IMR-90 (cell line): ENCODE measurements at regions not wholly inside any gene's neighbourhood (a gene's known extent, or its start where the extent isn't known, plus 50 kb on each side); places are given as distances from the start of the nearest gene placed in this dataset.

ENCODE experiments used
- MAZ ChIP-seq: IDR thresholded peaks from 2 replicates; pipeline ENCODE4 v1.6.1; 2012; ENCODE audit warnings: low read depth, mild to moderate bottlenecking, low read length, improper control_type of control experiment, moderate library complexity, borderline replicate concordance
- MXI1 ChIP-seq: IDR thresholded peaks from 2 replicates; pipeline ENCODE4 v1.6.1; 2012; ENCODE audit warnings: low read depth, mild to moderate bottlenecking, low read length, moderate library complexity, borderline replicate concordance
- POLR2A ChIP-seq: IDR thresholded peaks from 2 replicates; pipeline ENCODE4 v1.6.1; 2012; ENCODE audit warnings: mild to moderate bottlenecking, low read depth, low read length
- RAD21 ChIP-seq: IDR thresholded peaks from 2 replicates; pipeline ENCODE4 v1.6.1; 2012; ENCODE audit warnings: low read length, improper control_type of control experiment
- RCOR1 ChIP-seq: IDR thresholded peaks from 2 replicates; pipeline ENCODE4 v1.6.1; 2012; ENCODE audit warnings: mild to moderate bottlenecking, low read length, improper control_type of control experiment; ENCODE audit not compliant: insufficient replicate concordance
- RFX5 ChIP-seq: IDR thresholded peaks from 2 replicates; pipeline ENCODE4 v1.8.0; 2012; ENCODE audit warnings: low read depth, mild to moderate bottlenecking, low read length, moderate library complexity
- SMC3 ChIP-seq: fragments of 150-350 bp; IDR thresholded peaks from 2 replicates; pipeline ENCODE4 v1.6.1; 2016; ENCODE audit warnings: low read depth, mild to moderate bottlenecking, antibody characterized with exemption, low read length, moderate library complexity
- TF ChIP-seq, protein P1 (sequence below): conservative IDR thresholded peaks from 2 replicates; pipeline ENCODE4 v1.5.1; 2012; ENCODE audit warnings: mild to moderate bottlenecking, low read depth, low read length, improper control_type of control experiment
- TF ChIP-seq, protein P2 (sequence below): fragments of 150-350 bp; IDR thresholded peaks from 2 replicates; pipeline ENCODE4 v1.6.1; 2016; ENCODE audit warnings: low read depth, mild to moderate bottlenecking, low read length, moderate library complexity, borderline replicate concordance

DNA sequence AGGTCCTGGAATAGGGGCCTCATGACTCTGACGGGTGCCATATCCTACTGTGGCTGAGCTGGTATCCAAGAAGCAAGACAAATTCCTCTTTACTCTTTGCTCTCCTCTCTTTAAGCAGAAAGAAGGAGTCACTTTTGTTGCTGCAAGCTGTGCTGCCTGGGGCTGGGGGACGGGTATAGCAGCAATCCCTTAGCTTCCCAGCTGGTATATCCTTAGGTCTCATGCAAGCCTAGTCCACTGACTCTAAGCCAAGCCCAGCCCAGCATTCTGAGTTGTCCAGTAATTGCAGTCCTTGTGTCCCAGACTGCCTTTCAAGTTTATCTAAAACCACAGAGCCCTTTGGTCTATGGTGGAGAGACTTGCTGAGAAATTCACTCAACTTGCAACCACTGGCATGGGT is 893.0 kb upstream of the PRR20A start:
- TF ChIP-seq, protein P1, sequence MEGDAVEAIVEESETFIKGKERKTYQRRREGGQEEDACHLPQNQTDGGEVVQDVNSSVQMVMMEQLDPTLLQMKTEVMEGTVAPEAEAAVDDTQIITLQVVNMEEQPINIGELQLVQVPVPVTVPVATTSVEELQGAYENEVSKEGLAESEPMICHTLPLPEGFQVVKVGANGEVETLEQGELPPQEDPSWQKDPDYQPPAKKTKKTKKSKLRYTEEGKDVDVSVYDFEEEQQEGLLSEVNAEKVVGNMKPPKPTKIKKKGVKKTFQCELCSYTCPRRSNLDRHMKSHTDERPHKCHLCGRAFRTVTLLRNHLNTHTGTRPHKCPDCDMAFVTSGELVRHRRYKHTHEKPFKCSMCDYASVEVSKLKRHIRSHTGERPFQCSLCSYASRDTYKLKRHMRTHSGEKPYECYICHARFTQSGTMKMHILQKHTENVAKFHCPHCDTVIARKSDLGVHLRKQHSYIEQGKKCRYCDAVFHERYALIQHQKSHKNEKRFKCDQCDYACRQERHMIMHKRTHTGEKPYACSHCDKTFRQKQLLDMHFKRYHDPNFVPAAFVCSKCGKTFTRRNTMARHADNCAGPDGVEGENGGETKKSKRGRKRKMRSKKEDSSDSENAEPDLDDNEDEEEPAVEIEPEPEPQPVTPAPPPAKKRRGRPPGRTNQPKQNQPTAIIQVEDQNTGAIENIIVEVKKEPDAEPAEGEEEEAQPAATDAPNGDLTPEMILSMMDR: no peak
- TF ChIP-seq POLR2A (no peak), SMC3 (no peak), MXI1 (no peak), RFX5 (no peak), MAZ (no peak), RAD21 (no peak), RCOR1 (no peak)
- TF ChIP-seq, protein P2, sequence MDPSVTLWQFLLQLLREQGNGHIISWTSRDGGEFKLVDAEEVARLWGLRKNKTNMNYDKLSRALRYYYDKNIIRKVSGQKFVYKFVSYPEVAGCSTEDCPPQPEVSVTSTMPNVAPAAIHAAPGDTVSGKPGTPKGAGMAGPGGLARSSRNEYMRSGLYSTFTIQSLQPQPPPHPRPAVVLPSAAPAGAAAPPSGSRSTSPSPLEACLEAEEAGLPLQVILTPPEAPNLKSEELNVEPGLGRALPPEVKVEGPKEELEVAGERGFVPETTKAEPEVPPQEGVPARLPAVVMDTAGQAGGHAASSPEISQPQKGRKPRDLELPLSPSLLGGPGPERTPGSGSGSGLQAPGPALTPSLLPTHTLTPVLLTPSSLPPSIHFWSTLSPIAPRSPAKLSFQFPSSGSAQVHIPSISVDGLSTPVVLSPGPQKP: no peak
